GM18868 (cell line): ENCODE measurements at regions not wholly inside any gene's neighbourhood (a gene's known extent, or its start where the extent isn't known, plus 50 kb on each side); places are given as distances from the start of the nearest gene placed in this dataset.
"Not testable (repeated sequence)": the region's sequence is repeated elsewhere in the genome, so short reads cannot be mapped to it uniquely, and the experiment has no call there.

ENCODE experiments used
- ATAC-seq: cut with Tn5 transposase; IDR thresholded peaks from one replicate; pipeline ENCODE4 v1.9.1; 2021; ENCODE audit warnings: mild to moderate bottlenecking, moderate library complexity; ENCODE audit not compliant: unreplicated experiment

GRCh38 chr6:6747371-6747770 lies 158.9 kb downstream of the LY86 start:
- no peak for ATAC-seq

GRCh38 chr6:6748001-6748400 lies 159.5 kb downstream of the LY86 start:
- no peak for ATAC-seq

- no peak for ATAC-seq
These were observed 161.4 kb downstream of the LY86 start for GRCh38 chr6:6749702-6750491.

- no peak for ATAC-seq
These were observed 162.2 kb downstream of the LY86 start for GRCh38 chr6:6750594-6751265.

GRCh38 chr6:6751266-6751596 lies 162.7 kb downstream of the LY86 start:
- no peak for ATAC-seq

- ATAC-seq: no peak
These were observed 163.1 kb downstream of the LY86 start for GRCh38 chr6:6751619-6752023.

GRCh38 chr6:6752129-6752528 lies 163.6 kb downstream of the LY86 start:
- no peak for ATAC-seq

- no peak for ATAC-seq
These were observed 164.8 kb downstream of the LY86 start for GRCh38 chr6:6753301-6753700.

GRCh38 chr6:6756526-6756925 lies 168.0 kb downstream of the LY86 start:
- ATAC-seq: no peak

GRCh38 chr6:6758546-6758914 lies 170.0 kb downstream of the LY86 start:
- ATAC-seq: no peak

- ATAC-seq: peak; percentile 93
These were observed 170.6 kb downstream of the LY86 start for GRCh38 chr6:6758915-6759654.

GRCh38 chr6:6760002-6760401 lies 171.5 kb downstream of the LY86 start:
- ATAC-seq: no peak

GRCh38 chr6:6762566-6762965 lies 174.0 kb downstream of the LY86 start:
- ATAC-seq: not testable (repeated sequence)

GRCh38 chr6:6764764-6765434 lies 176.4 kb downstream of the LY86 start:
- no peak for ATAC-seq

- no peak for ATAC-seq
These were observed 177.8 kb downstream of the LY86 start for GRCh38 chr6:6766230-6766905.

GRCh38 chr6:6769466-6769865 lies 180.9 kb downstream of the LY86 start:
- no peak for ATAC-seq

- ATAC-seq: no peak
These were observed 182.9 kb downstream of the LY86 start for GRCh38 chr6:6771224-6771945.

- no peak for ATAC-seq
These were observed 183.4 kb downstream of the LY86 start for GRCh38 chr6:6771964-6772363.

- no peak for ATAC-seq
These were observed 184.2 kb downstream of the LY86 start for GRCh38 chr6:6772751-6773150.

- no peak for ATAC-seq
These were observed 186.6 kb downstream of the LY86 start for GRCh38 chr6:6775074-6775473.
